ENCODE measurements at regions not wholly inside any gene's neighbourhood (a gene's known extent, or its start where the extent isn't known, plus 50 kb on each side); places are given as distances from the start of the nearest gene placed in this dataset.

DNA sequence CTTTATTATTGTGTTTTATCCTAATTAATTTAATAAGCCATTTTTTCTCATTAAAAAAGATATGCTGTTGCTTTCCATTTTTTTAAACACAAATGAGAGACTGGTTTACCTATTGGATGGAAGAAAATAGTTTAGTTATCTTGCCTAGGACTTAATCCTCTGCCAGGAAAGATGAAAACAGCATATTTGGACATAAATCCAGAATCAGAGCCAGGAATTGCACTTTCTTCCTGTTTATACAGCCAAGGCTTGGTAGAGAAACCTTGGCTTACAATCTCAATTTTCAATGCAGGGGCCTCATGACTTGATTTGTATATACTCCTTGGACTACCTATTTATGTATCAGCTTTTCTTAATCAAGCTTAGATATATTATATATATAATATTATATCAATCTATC is 618.8 kb upstream of the SEMA3D start:
- Histone ChIP-seq H2AFZ (ENCODE audit: low read depth, low read length, severe bottlenecking) (no peak overlapping the region), H3K27me3 (ENCODE audit: low read length) (no peaks in the 10 kb centered on the region), H3K4me3 (ENCODE audit: insufficient read depth, low read length, poor library complexity, severe bottlenecking) (no peak overlapping the region), H3K9me2 (replicated peaks; ENCODE audit: insufficient read depth, low read length) (no peaks in the 10 kb centered on the region), H3K9me3 (ENCODE audit: insufficient read depth, low read length) (no peaks in the 10 kb centered on the region), H3K4me2 (ENCODE audit: low read depth, low read length, poor library complexity, severe bottlenecking) (no peak overlapping the region), H3K27ac (ENCODE audit: low read depth, low read length) (no peak overlapping the region), H3K79me2 (ENCODE audit: insufficient read depth, low read length) (no peaks in the 10 kb centered on the region), H4K20me1 (ENCODE audit: low read depth, low read length) (no peaks in the 10 kb centered on the region; the same call in 1 of the 2 replicates), H3K9ac (ENCODE audit: low read length) (no peak overlapping the region), H3F3A (ENCODE audit: insufficient read depth) (no peaks in the 10 kb centered on the region), H3K36me3 (ENCODE audit: low read length) (no peaks in the 10 kb centered on the region)
- no peak for TF ChIP-seq EZH2phosphoT487 (conservative IDR thresholded peaks at IDR 0.05; ENCODE audit: low read length)
- TF ChIP-seq, protein P1, sequence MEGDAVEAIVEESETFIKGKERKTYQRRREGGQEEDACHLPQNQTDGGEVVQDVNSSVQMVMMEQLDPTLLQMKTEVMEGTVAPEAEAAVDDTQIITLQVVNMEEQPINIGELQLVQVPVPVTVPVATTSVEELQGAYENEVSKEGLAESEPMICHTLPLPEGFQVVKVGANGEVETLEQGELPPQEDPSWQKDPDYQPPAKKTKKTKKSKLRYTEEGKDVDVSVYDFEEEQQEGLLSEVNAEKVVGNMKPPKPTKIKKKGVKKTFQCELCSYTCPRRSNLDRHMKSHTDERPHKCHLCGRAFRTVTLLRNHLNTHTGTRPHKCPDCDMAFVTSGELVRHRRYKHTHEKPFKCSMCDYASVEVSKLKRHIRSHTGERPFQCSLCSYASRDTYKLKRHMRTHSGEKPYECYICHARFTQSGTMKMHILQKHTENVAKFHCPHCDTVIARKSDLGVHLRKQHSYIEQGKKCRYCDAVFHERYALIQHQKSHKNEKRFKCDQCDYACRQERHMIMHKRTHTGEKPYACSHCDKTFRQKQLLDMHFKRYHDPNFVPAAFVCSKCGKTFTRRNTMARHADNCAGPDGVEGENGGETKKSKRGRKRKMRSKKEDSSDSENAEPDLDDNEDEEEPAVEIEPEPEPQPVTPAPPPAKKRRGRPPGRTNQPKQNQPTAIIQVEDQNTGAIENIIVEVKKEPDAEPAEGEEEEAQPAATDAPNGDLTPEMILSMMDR (IDR thresholded peaks at IDR 0.05; ENCODE audit: insufficient read depth, low read length, poor library complexity, severe bottlenecking): no peak

DNA sequence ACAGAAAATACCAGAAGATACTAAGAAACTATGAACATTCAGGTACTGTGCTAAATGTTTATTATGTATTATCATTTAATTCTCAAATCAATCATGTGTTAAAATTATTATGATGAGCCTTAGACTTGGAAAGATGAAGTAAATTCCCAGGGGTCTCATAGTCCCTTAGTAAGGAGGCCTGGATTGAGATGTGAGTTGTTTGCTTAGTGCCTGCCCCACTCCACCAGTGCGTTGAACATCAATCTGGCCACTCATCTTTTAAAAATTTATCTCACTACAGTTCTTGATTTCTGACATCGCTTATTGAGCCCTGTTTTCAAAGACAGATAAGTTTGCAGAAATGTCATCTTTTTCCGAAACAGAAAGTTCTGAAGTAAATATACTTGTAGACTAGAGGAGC is 618.4 kb upstream of the SEMA3D start:
- H3K9me3 ChIP-seq (ENCODE audit: insufficient read depth, low read length): no peaks in the 10 kb centered on the region
- no peak overlapping the region for H2AFZ ChIP-seq (ENCODE audit: low read depth, low read length, severe bottlenecking)
- no peaks in the 10 kb centered on the region; the same call in 1 of the 2 replicates for H4K20me1 ChIP-seq (ENCODE audit: low read depth, low read length)
- H3K9ac ChIP-seq (ENCODE audit: low read length): no peak overlapping the region
- H3K27me3 ChIP-seq (ENCODE audit: low read length): no peaks in the 10 kb centered on the region
- H3K9me2 ChIP-seq (replicated peaks; ENCODE audit: insufficient read depth, low read length): no peaks in the 10 kb centered on the region
- no peaks in the 10 kb centered on the region for H3F3A ChIP-seq (ENCODE audit: insufficient read depth)
- H3K27ac ChIP-seq (ENCODE audit: low read depth, low read length): no peak overlapping the region
- TF ChIP-seq, protein P1 (IDR thresholded peaks at IDR 0.05; ENCODE audit: insufficient read depth, low read length, poor library complexity, severe bottlenecking): no peak
- TF ChIP-seq EZH2phosphoT487 (conservative IDR thresholded peaks at IDR 0.05; ENCODE audit: low read length): no peak
- no peak overlapping the region for H3K4me3 ChIP-seq (ENCODE audit: insufficient read depth, low read length, poor library complexity, severe bottlenecking)
- no peak overlapping the region for H3K4me2 ChIP-seq (ENCODE audit: low read depth, low read length, poor library complexity, severe bottlenecking)
- H3K79me2 ChIP-seq (ENCODE audit: insufficient read depth, low read length): no peaks in the 10 kb centered on the region
- H3K36me3 ChIP-seq (ENCODE audit: low read length): no peaks in the 10 kb centered on the region

DNA sequence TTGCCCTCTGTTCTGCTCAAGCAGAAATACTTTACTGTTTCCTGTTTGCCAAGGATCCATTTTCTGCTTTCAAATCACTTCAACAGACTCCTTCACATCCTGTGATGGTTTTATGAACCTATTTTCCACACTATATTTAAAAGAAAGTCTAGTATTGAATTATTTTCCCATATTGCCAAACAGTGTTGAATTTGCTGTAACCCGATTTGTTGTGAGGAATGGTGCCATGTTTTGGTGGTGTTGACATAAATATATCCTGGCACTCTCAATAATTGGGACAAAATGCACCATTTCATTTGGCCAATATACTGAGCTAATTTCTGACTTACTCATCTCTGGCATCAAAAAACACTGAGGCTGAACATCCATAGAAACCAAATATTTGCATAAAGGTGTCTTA is 615.4 kb upstream of the SEMA3D start:
- no peaks in the 10 kb centered on the region for H3K27me3 ChIP-seq (ENCODE audit: low read length)
- H3F3A ChIP-seq (ENCODE audit: insufficient read depth): no peaks in the 10 kb centered on the region
- no peak overlapping the region for H3K4me3 ChIP-seq (ENCODE audit: insufficient read depth, low read length, poor library complexity, severe bottlenecking)
- no peaks in the 10 kb centered on the region for H3K79me2 ChIP-seq (ENCODE audit: insufficient read depth, low read length)
- no peak overlapping the region for H3K27ac ChIP-seq (ENCODE audit: low read depth, low read length)
- H3K9me3 ChIP-seq (ENCODE audit: insufficient read depth, low read length): no peaks in the 10 kb centered on the region
- TF ChIP-seq, protein P1 (IDR thresholded peaks at IDR 0.05; ENCODE audit: insufficient read depth, low read length, poor library complexity, severe bottlenecking): no peak
- TF ChIP-seq EZH2phosphoT487 (conservative IDR thresholded peaks at IDR 0.05; ENCODE audit: low read length): no peak
- H3K9me2 ChIP-seq (replicated peaks; ENCODE audit: insufficient read depth, low read length): no peaks in the 10 kb centered on the region
- no peaks in the 10 kb centered on the region for H4K20me1 ChIP-seq (ENCODE audit: low read depth, low read length)
- no peak overlapping the region for H3K4me2 ChIP-seq (ENCODE audit: low read depth, low read length, poor library complexity, severe bottlenecking)
- no peak overlapping the region for H3K9ac ChIP-seq (ENCODE audit: low read length)
- H2AFZ ChIP-seq (ENCODE audit: low read depth, low read length, severe bottlenecking): no peak overlapping the region
- H3K36me3 ChIP-seq (ENCODE audit: low read length): no peaks in the 10 kb centered on the region

Measured in SU-DHL-6 (cell line).